K562 (cell line): ENCODE measurements at regions not wholly inside any gene's neighbourhood (a gene's known extent, or its start where the extent isn't known, plus 50 kb on each side); places are given as distances from the start of the nearest gene placed in this dataset.

Experiments
- ATAC-seq: fragments of 200-7000 bp; cut with Tn5 transposase; 3 replicates; pipeline ENCODE4 v1.9.1; 2020; ENCODE audit warnings: moderate library complexity
- BruUV-seq: library from RNA; stranded (reverse); fragments of 400-500 nt; replicated peaks from 2 replicates; lab custom pipeline; 2021; lab: Mats Ljungman, UMichigan
- CTCF ChIA-PET: fragments of 300-600 bp; formaldehyde crosslinking; extraction: SDS; loops from one replicate; lab custom pipeline; 2021; ENCODE audit warnings: low intra/inter-chr PET ratio; lab: Yijun Ruan, JAX
- POLR2A ChIA-PET: fragments of 300-600, 350-650 bp; sonication (Branson Sonifier 250); formaldehyde crosslinking; extraction: SDS; loops from one replicate; lab custom pipeline; 2021; ENCODE audit warnings: antibody characterized with exemption, inconsistent platforms; lab: Yijun Ruan, JAX
- DNase-seq, 4 experiments: peaks; one replicate each; pipeline versions ENCODE4 v3.0.0 to v3.0.0-alpha.2; 2011 to 2018; ENCODE audit warnings: low spot score in 3 of 4, mixed read lengths in 3 of 4; ENCODE audit errors: extremely low read depth in 1 of 4
- FAIRE-seq: peaks from 2 replicates; lab custom pipeline; 2011; peaks lifted over from hg19 to GRCh38; lab: Jason Lieb, UNC
- H2AFZ ChIP-seq: 2 replicates; pipeline ENCODE4 v1.6.0; 2011; ENCODE audit warnings: low read depth, low read length, control low read depth, inconsistent platforms
- H3K27ac ChIP-seq: fragments of 200-600 bp; 3 replicates; pipeline ENCODE4 v1.8.0; 2011; ENCODE audit warnings: low read depth, mild to moderate bottlenecking, control low read depth, inconsistent platforms, low read length, moderate library complexity, mixed read lengths; ENCODE audit errors: extremely low read depth
- H3K27me3 ChIP-seq, 2 experiments: fragments of 300-600 bp in 1 of 2; 2 replicates in 1 of 2; 3 replicates in 1 of 2; pipeline versions ENCODE4 v1.6.0 to v1.8.0; 2011; ENCODE audit warnings: inconsistent platforms in 2 of 2, low read length in 2 of 2, mild to moderate bottlenecking in 1 of 2, mixed read lengths in 1 of 2, moderate library complexity in 1 of 2; ENCODE audit not compliant: control insufficient read depth in 2 of 2, insufficient read depth in 2 of 2
- H3K36me3 ChIP-seq: fragments of 300-600 bp; 3 replicates; pipeline ENCODE4 v1.8.0; 2011; ENCODE audit warnings: mild to moderate bottlenecking, low read length, inconsistent platforms; ENCODE audit not compliant: control insufficient read depth, insufficient read depth
- H3K4me1 ChIP-seq, 2 experiments: fragments of 200-600 bp in 1 of 2; replicated peaks in 1 of 2; 2 replicates in 1 of 2; 3 replicates in 1 of 2; pipeline versions ENCODE4 v1.5.1 to v1.8.0; 2011; ENCODE audit warnings: inconsistent platforms in 2 of 2, low read length in 2 of 2, mild to moderate bottlenecking in 1 of 2, mixed read lengths in 1 of 2, moderate library complexity in 1 of 2; ENCODE audit not compliant: control insufficient read depth in 2 of 2, insufficient read depth in 2 of 2
- H3K4me2 ChIP-seq: 2 replicates; pipeline ENCODE4 v1.6.1; 2011; ENCODE audit warnings: low read length, control low read depth, inconsistent platforms, mixed read lengths; ENCODE audit not compliant: insufficient read depth
- H3K4me3 ChIP-seq: fragments of 200-600 bp; sonication (generic), shearing (Covaris generic); 2 replicates; pipeline ENCODE4 v1.5.1; 2016; ENCODE audit warnings: control low read depth, inconsistent platforms
- H3K79me2 ChIP-seq: fragments of 200-600 bp; 3 replicates; pipeline ENCODE4 v1.8.0; 2011; ENCODE audit warnings: low read length, inconsistent platforms; ENCODE audit not compliant: control insufficient read depth, insufficient read depth
- H3K9ac ChIP-seq, 2 experiments: 2 replicates each; pipeline versions ENCODE4 v1.6.0 to v1.6.1; 2011; ENCODE audit warnings: low read depth in 2 of 2, low read length in 2 of 2, control low read depth in 1 of 2, inconsistent platforms in 1 of 2, mild to moderate bottlenecking in 1 of 2, mixed read lengths in 1 of 2; ENCODE audit not compliant: insufficient read depth in 1 of 2
- H3K9me1 ChIP-seq: one replicate; pipeline ENCODE4 v1.6.0; 2011; ENCODE audit warnings: inconsistent platforms, mild to moderate bottlenecking, low read length, moderate library complexity; ENCODE audit not compliant: control insufficient read depth, insufficient read depth
- H3K9me3 ChIP-seq: replicated peaks from 2 replicates; pipeline ENCODE4 v1.5.1; 2011; ENCODE audit warnings: low read depth, low read length, inconsistent platforms; ENCODE audit not compliant: control insufficient read depth, insufficient read depth
- H4K20me1 ChIP-seq: replicated peaks from 2 replicates; pipeline ENCODE4 v1.6.1; 2011; ENCODE audit warnings: low read length, inconsistent platforms, mixed read lengths; ENCODE audit not compliant: control insufficient read depth, insufficient read depth
- ARID1B ChIP-seq: fragments of 450-650 bp; IDR thresholded peaks from 2 replicates; pipeline ENCODE4 v1.6.1; 2016; ENCODE audit warnings: antibody characterized with exemption, mild to moderate bottlenecking, inconsistent platforms
- ARID2 ChIP-seq: fragments of 450-650 bp; IDR thresholded peaks from 2 replicates; pipeline ENCODE4 v1.6.1; 2017; ENCODE audit warnings: antibody characterized with exemption, mild to moderate bottlenecking
- ATF7 ChIP-seq: fragments of 450-650 bp; IDR thresholded peaks from 2 replicates; pipeline ENCODE4 v1.7.1; 2014; ENCODE audit warnings: mild to moderate bottlenecking, moderate library complexity
- CBFA2T3 ChIP-seq: fragments of 450-650 bp; IDR thresholded peaks from 2 replicates; pipeline ENCODE4 v1.6.1; 2017
- CBX2 ChIP-seq: fragments of 200-600 bp; sonication (generic); IDR thresholded peaks from one replicate; pipeline ENCODE4 v1.6.1; 2012; ENCODE audit warnings: mild to moderate bottlenecking, low read length, inconsistent platforms; ENCODE audit not compliant: insufficient read depth, poor library complexity, severe bottlenecking
- CCNT2 ChIP-seq: IDR thresholded peaks from 2 replicates; pipeline ENCODE4 v1.6.1; 2011; ENCODE audit warnings: borderline replicate concordance, low read depth, mild to moderate bottlenecking, moderate library complexity, mixed read lengths, low read length; ENCODE audit not compliant: insufficient read length; ENCODE audit errors: extremely low read depth
- HDAC8 ChIP-seq: fragments of 450-650 bp; IDR thresholded peaks from 2 replicates; pipeline ENCODE4 v1.6.1; 2016; ENCODE audit warnings: mild to moderate bottlenecking, missing genetic modification characterization, moderate library complexity, missing compliant biosample characterization
- HIVEP1 ChIP-seq: fragments of 250-450 bp; sonication (Bioruptor Pico); IDR thresholded peaks from 2 replicates; pipeline ENCODE4 v1.4.0; 2020; ENCODE audit warnings: mild to moderate bottlenecking
- ILF3 ChIP-seq: fragments of 450-650 bp; IDR thresholded peaks from 2 replicates; pipeline ENCODE4 v1.6.1; 2018; ENCODE audit warnings: antibody characterized with exemption, mild to moderate bottlenecking, moderate library complexity, borderline replicate concordance
- JUND ChIP-seq, 2 experiments: IDR thresholded peaks; 2 replicates in 1 of 2; 3 replicates in 1 of 2; pipeline ENCODE4 v1.6.1; 2011; ENCODE audit warnings: borderline replicate concordance in 2 of 2, low read depth in 2 of 2, low read length in 2 of 2, improper control_type of control experiment in 1 of 2, missing biosample characterization in 1 of 2, missing genetic modification characterization in 1 of 2, missing genetic modification reagents in 1 of 2
- MTA2 ChIP-seq: fragments of 450-650 bp; IDR thresholded peaks from 2 replicates; pipeline ENCODE4 v1.6.1; 2016; ENCODE audit warnings: low read depth
- MXI1 ChIP-seq: IDR thresholded peaks from 2 replicates; pipeline ENCODE4 v1.6.1; 2011; ENCODE audit warnings: low read depth, mild to moderate bottlenecking, improper control_type of control experiment, low read length
- NUFIP1 ChIP-seq: fragments of 450-650 bp; IDR thresholded peaks from 2 replicates; pipeline ENCODE4 v1.6.1; 2018; ENCODE audit not compliant: partially characterized antibody
- RB1 ChIP-seq: fragments of 450-650 bp; IDR thresholded peaks from 2 replicates; pipeline ENCODE4 v1.6.1; 2017; ENCODE audit warnings: low read depth, mild to moderate bottlenecking
- RBM34 ChIP-seq: fragments of 200-400 bp; formaldehyde crosslinking; IDR thresholded peaks from 2 replicates; pipeline ENCODE4 v1.6.1; 2018; ENCODE audit warnings: low read length, borderline replicate concordance; ENCODE audit not compliant: insufficient read depth
- SNRNP70 ChIP-seq: fragments of 200-400 bp; formaldehyde crosslinking; optimal IDR thresholded peaks from 2 replicates; pipeline ENCODE3; 2017; ENCODE audit warnings: low read depth, low read length
- SOX6 ChIP-seq: fragments of 450-650 bp; IDR thresholded peaks from 2 replicates; pipeline ENCODE4 v1.6.1; 2014; ENCODE audit warnings: mild to moderate bottlenecking
- TFE3 ChIP-seq: fragments of 450-650 bp; formaldehyde crosslinking; IDR thresholded peaks from 2 replicates; pipeline ENCODE4 v1.4.0; 2020; ENCODE audit warnings: mild to moderate bottlenecking, mixed read lengths
- ZBTB9 ChIP-seq: fragments of 450-650 bp; formaldehyde crosslinking; IDR thresholded peaks from 2 replicates; pipeline ENCODE4 v1.4.0; 2020; ENCODE audit warnings: mild to moderate bottlenecking, moderate library complexity
- ZNF311 ChIP-seq: fragments of 250-450 bp; sonication (Bioruptor Pico); IDR thresholded peaks from 2 replicates; pipeline ENCODE4 v1.4.0; 2020; ENCODE audit warnings: mild to moderate bottlenecking, moderate library complexity
- ZNF436 ChIP-seq: fragments of 250-450, 450-650 bp; sonication (Bioruptor Pico); formaldehyde crosslinking; IDR thresholded peaks from 2 replicates; pipeline ENCODE4 v1.7.0; 2020; ENCODE audit warnings: mild to moderate bottlenecking
- ZNF76 ChIP-seq: fragments of 250-450 bp; sonication (Bioruptor Pico); IDR thresholded peaks from 2 replicates; pipeline ENCODE4 v1.4.0; 2020; ENCODE audit warnings: mild to moderate bottlenecking, moderate library complexity, borderline replicate concordance
- WGBS: fragments of 100-300 bp; shearing (Covaris generic); methylation state at CpG from one replicate; pipeline ENCODE4 v1.1.6; 2016; ENCODE audit warnings: low coverage, mixed read lengths; ENCODE audit not compliant: insufficient coverage; ENCODE audit errors: missing lambda C conversion rate; 5-methylcytosine and 5-hydroxymethylcytosine counted together
- in situ Hi-C: fragments of 300-500 bp; cut with MboI; formaldehyde crosslinking; loops from 4 replicates; pipeline ENCODE4 v1.15.0; 2018; ENCODE audit warnings: inconsistent platforms, mixed read lengths
- intact Hi-C: fragments of 100-400 bp; cut with micrococcal nuclease; formaldehyde crosslinking; loops from 2 replicates; pipeline ENCODE4 v1.14.2; 2022

GRCh38 chr2:226608451-226608850 is 191.2 kb downstream of the IRS1 start:
- Histone ChIP-seq H3K27ac (no peak overlapping the region), H4K20me1 (no peaks in the 10 kb centered on the region), H3K4me2 (no peak overlapping the region), H3K9me3 (no peaks in the 10 kb centered on the region), H3K9ac (no peak overlapping the region), H3K9me1 (no peaks in the 10 kb centered on the region), H3K4me1 (no peaks in the 10 kb centered on the region), H3K4me3 (no peak overlapping the region), H3K27me3 (no peaks in the 10 kb centered on the region), H3K79me2 (no peaks in the 10 kb centered on the region), H2AFZ (no peak overlapping the region), H3K36me3 (no peaks in the 10 kb centered on the region)
- ChIA-PET CTCF (no interaction called here), POLR2A (no interaction called here)
- FAIRE-seq, result no peak
- intact Hi-C loops, result no loop called here
- WGBS, result 0% methylated on average over 3 of the region's 5 CpGs
- DNase-seq, result peak in 1 of 4 experiments; percentile 45
- peak; percentile 67; the same call in 2 of the 3 replicates for ATAC-seq
- BruUV-seq, result no TSS peak
- in situ Hi-C loops, result no loop called here
- TF ChIP-seq ZNF76 (CRISPR knock-in tag) (no peak), TFE3 (CRISPR knock-in tag) (no peak), HIVEP1 (CRISPR knock-in tag) (no peak), ZBTB9 (CRISPR knock-in tag) (no peak), MXI1 (no peak), ARID2 (no peak), CCNT2 (no peak), JUND (IDR thresholded peaks at IDR 0.05; ENCODE audit: borderline replicate concordance, low read depth, low read length) (no peak), JUND (tag; IDR thresholded peaks at IDR 0.05; ENCODE audit: borderline replicate concordance, low read depth, low read length) (no peak), ARID1B (0 out of 2 replicates have a peak, but pooled peaks have one; percentile 31), ZNF436 (CRISPR knock-in tag) (no peak), ILF3 (no peak), SNRNP70 (no peak), NUFIP1 (no peak), RBM34 (no peak), MTA2 (no peak), CBFA2T3 (peak; percentile 54), CBX2 (no peak), ZNF311 (CRISPR knock-in tag) (no peak), ATF7 (no peak), RB1 (no peak), SOX6 (no peak), HDAC8 (no peak)
